ENCODE measurements at regions not wholly inside any gene's neighbourhood (a gene's known extent, or its start where the extent isn't known, plus 50 kb on each side); places are given as distances from the start of the nearest gene placed in this dataset.

DNA sequence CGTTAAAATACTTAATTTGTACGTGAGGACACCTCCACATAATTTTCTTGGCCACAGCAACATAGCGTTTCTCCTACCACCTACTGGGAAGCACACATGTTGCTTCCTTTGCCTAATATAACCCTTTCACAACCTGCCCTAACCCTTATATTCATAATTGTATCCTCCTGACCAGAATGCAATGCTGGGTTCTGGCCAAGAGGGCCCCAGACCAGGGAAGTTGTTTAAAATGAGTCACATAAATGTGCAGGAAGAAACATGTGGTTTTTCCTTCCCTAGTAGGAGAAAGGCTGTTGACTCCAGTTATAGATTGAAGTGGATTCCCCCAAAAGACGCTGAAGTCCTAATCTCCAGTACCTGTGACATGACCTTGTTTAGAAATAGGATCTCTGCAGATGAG, 187.3 kb downstream of the NUFIP1 start:
- TF ChIP-seq SP1 (IDR thresholded peaks at IDR 0.05) (no peak), YY1 (IDR thresholded peaks at IDR 0.05) (no peak)
- Histone ChIP-seq H3K27ac (ENCODE audit: low read depth in 1 of 2, low read length in 2 of 2) (no peak overlapping the region), H3K4me3 (ENCODE audit: low read depth in 1 of 3, low read length in 3 of 3) (no peak overlapping the region), H3K9ac (ENCODE audit: low read depth in 1 of 2, low read length in 2 of 2) (no peak overlapping the region), H3K9me3 (ENCODE audit: control insufficient read depth in 4 of 4, low read length in 3 of 4) (no peaks in the 10 kb centered on the region), H3K36me3 (ENCODE audit: control insufficient read depth in 4 of 4, insufficient read depth in 3 of 4, low read depth in 1 of 4, low read length in 3 of 4) (no peaks in the 10 kb centered on the region), H3K4me1 (ENCODE audit: control insufficient read depth in 4 of 4, insufficient read depth in 4 of 4, low read length in 3 of 4) (no peaks in the 10 kb centered on the region), H3K27me3 (ENCODE audit: control insufficient read depth in 4 of 4, insufficient read depth in 4 of 4, low read length in 3 of 4) (no peaks in the 10 kb centered on the region)
- 78% methylated on average over 4 of the region's 4 CpGs for whole genome bisulfite sequencing
- DNase-seq (ENCODE audit: low spot score) = no peak

DNA sequence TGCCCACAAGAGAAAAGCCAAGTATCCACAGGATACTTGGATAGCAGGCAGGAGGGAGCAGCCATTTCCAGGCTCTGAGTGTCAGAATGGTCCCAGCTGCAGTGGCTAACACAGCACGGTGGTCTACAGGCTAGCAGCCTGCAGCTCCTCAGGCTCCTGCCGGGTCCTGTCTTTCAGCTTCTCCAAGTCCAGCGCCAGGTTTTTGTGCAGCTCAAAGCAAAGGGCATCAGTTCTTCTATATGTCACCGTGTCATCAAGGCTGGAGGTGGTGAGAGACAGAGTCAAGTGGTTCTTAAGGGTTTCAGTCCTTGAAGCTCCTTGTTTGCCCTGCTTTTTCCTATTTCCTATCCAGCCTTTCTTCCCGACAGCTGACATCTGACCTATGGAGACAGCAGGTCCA, 188.6 kb downstream of the NUFIP1 start:
- WGBS = 85% methylated on average over 5 of the region's 5 CpGs
- Histone ChIP-seq H3K27me3 (ENCODE audit: control insufficient read depth in 4 of 4, insufficient read depth in 4 of 4, low read length in 3 of 4) (no peaks in the 10 kb centered on the region), H3K27ac (ENCODE audit: low read depth in 1 of 2, low read length in 2 of 2) (no peak overlapping the region), H3K36me3 (ENCODE audit: control insufficient read depth in 4 of 4, insufficient read depth in 3 of 4, low read depth in 1 of 4, low read length in 3 of 4) (no peaks in the 10 kb centered on the region), H3K9me3 (ENCODE audit: control insufficient read depth in 4 of 4, low read length in 3 of 4) (no peaks in the 10 kb centered on the region), H3K9ac (ENCODE audit: low read depth in 1 of 2, low read length in 2 of 2) (no peak overlapping the region), H3K4me3 (ENCODE audit: low read depth in 1 of 3, low read length in 3 of 3) (no peak overlapping the region), H3K4me1 (ENCODE audit: control insufficient read depth in 4 of 4, insufficient read depth in 4 of 4, low read length in 3 of 4) (no peaks in the 10 kb centered on the region)
- DNase-seq (ENCODE audit: low spot score) = no peak
- TF ChIP-seq FOXA1 (IDR thresholded peaks at IDR 0.05) (no peak), FOXA2 (IDR thresholded peaks at IDR 0.05) (no peak), YY1 (IDR thresholded peaks at IDR 0.05) (no peak), RAD21 (IDR thresholded peaks at IDR 0.05) (no peak), RXRA (IDR thresholded peaks at IDR 0.05) (no peak), GABPA (IDR thresholded peaks at IDR 0.05 in 1 of 2, conservative IDR thresholded peaks at IDR 0.05 in 1 of 2) (no peak), TAF1 (conservative IDR thresholded peaks at IDR 0.05) (no peak), HNF4G (IDR thresholded peaks at IDR 0.05) (no peak)
- TF ChIP-seq, protein P1, sequence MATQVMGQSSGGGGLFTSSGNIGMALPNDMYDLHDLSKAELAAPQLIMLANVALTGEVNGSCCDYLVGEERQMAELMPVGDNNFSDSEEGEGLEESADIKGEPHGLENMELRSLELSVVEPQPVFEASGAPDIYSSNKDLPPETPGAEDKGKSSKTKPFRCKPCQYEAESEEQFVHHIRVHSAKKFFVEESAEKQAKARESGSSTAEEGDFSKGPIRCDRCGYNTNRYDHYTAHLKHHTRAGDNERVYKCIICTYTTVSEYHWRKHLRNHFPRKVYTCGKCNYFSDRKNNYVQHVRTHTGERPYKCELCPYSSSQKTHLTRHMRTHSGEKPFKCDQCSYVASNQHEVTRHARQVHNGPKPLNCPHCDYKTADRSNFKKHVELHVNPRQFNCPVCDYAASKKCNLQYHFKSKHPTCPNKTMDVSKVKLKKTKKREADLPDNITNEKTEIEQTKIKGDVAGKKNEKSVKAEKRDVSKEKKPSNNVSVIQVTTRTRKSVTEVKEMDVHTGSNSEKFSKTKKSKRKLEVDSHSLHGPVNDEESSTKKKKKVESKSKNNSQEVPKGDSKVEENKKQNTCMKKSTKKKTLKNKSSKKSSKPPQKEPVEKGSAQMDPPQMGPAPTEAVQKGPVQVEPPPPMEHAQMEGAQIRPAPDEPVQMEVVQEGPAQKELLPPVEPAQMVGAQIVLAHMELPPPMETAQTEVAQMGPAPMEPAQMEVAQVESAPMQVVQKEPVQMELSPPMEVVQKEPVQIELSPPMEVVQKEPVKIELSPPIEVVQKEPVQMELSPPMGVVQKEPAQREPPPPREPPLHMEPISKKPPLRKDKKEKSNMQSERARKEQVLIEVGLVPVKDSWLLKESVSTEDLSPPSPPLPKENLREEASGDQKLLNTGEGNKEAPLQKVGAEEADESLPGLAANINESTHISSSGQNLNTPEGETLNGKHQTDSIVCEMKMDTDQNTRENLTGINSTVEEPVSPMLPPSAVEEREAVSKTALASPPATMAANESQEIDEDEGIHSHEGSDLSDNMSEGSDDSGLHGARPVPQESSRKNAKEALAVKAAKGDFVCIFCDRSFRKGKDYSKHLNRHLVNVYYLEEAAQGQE (IDR thresholded peaks at IDR 0.05) = no peak
- TF ChIP-seq, protein P2, sequence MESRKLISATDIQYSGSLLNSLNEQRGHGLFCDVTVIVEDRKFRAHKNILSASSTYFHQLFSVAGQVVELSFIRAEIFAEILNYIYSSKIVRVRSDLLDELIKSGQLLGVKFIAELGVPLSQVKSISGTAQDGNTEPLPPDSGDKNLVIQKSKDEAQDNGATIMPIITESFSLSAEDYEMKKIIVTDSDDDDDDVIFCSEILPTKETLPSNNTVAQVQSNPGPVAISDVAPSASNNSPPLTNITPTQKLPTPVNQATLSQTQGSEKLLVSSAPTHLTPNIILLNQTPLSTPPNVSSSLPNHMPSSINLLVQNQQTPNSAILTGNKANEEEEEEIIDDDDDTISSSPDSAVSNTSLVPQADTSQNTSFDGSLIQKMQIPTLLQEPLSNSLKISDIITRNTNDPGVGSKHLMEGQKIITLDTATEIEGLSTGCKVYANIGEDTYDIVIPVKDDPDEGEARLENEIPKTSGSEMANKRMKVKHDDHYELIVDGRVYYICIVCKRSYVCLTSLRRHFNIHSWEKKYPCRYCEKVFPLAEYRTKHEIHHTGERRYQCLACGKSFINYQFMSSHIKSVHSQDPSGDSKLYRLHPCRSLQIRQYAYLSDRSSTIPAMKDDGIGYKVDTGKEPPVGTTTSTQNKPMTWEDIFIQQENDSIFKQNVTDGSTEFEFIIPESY (IDR thresholded peaks at IDR 0.05) = no peak

DNA sequence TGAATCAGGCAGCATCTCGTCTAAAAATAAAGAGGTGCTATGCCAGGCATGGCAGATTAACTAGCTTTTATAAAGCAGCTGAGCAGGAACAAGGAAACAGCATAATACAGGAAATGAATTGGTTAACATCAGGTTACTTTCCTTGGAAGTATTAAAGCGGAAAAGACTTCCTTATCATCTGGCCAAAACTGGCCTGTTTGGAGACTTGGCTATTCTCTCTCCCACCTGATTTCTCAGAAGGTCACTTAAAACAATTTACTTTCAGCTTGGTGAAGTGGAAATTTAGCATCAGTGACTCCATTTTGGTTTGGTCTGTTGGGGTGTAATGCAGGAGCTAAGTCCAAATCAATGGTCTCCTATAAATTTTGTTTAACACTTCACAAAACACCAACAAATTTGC, 191.6 kb downstream of the NUFIP1 start:
- Histone ChIP-seq H3K27me3 (ENCODE audit: control insufficient read depth in 4 of 4, insufficient read depth in 4 of 4, low read length in 3 of 4) (no peaks in the 10 kb centered on the region), H3K9me3 (ENCODE audit: control insufficient read depth in 4 of 4, low read length in 3 of 4) (no peaks in the 10 kb centered on the region), H3K36me3 (ENCODE audit: control insufficient read depth in 4 of 4, insufficient read depth in 3 of 4, low read depth in 1 of 4, low read length in 3 of 4) (no peaks in the 10 kb centered on the region), H3K4me1 (ENCODE audit: control insufficient read depth in 4 of 4, insufficient read depth in 4 of 4, low read length in 3 of 4) (no peaks in the 10 kb centered on the region), H3K9ac (ENCODE audit: low read depth in 1 of 2, low read length in 2 of 2) (no peak overlapping the region), H3K4me3 (ENCODE audit: low read depth in 1 of 3, low read length in 3 of 3) (no peak overlapping the region), H3K27ac (ENCODE audit: low read depth in 1 of 2, low read length in 2 of 2) (no peak overlapping the region)
- no peak for DNase-seq (ENCODE audit: low spot score)
- WGBS = 82% methylated on average over 2 of the region's 2 CpGs
- TF ChIP-seq, protein P3, sequence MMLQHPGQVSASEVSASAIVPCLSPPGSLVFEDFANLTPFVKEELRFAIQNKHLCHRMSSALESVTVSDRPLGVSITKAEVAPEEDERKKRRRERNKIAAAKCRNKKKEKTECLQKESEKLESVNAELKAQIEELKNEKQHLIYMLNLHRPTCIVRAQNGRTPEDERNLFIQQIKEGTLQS (IDR thresholded peaks at IDR 0.05) = no peak
- TF ChIP-seq NR2F2 (IDR thresholded peaks at IDR 0.05) (no peak), GABPA (IDR thresholded peaks at IDR 0.05 in 1 of 2, conservative IDR thresholded peaks at IDR 0.05 in 1 of 2) (no peak), FOXA2 (IDR thresholded peaks at IDR 0.05) (no peak), TAF1 (conservative IDR thresholded peaks at IDR 0.05) (no peak), FOXA1 (IDR thresholded peaks at IDR 0.05) (no peak), JUND (IDR thresholded peaks at IDR 0.05) (no peak), RAD21 (IDR thresholded peaks at IDR 0.05) (no peak), RXRA (IDR thresholded peaks at IDR 0.05) (no peak), HNF4A (conservative IDR thresholded peaks at IDR 0.05) (no peak)
- TF ChIP-seq, protein P4, sequence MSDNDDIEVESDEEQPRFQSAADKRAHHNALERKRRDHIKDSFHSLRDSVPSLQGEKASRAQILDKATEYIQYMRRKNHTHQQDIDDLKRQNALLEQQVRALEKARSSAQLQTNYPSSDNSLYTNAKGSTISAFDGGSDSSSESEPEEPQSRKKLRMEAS (IDR thresholded peaks at IDR 0.05) = no peak
- TF ChIP-seq, protein P1 (IDR thresholded peaks at IDR 0.05) = no peak
- TF ChIP-seq, protein P2 (IDR thresholded peaks at IDR 0.05) = no peak

All from liver (tissue), 7 donors.